ENCODE measurements at regions not wholly inside any gene's neighbourhood (a gene's known extent, or its start where the extent isn't known, plus 50 kb on each side); places are given as distances from the start of the nearest gene placed in this dataset.
"Not testable (repeated sequence)": the region's sequence is repeated elsewhere in the genome, so short reads cannot be mapped to it uniquely, and the experiment has no call there.

DNA sequence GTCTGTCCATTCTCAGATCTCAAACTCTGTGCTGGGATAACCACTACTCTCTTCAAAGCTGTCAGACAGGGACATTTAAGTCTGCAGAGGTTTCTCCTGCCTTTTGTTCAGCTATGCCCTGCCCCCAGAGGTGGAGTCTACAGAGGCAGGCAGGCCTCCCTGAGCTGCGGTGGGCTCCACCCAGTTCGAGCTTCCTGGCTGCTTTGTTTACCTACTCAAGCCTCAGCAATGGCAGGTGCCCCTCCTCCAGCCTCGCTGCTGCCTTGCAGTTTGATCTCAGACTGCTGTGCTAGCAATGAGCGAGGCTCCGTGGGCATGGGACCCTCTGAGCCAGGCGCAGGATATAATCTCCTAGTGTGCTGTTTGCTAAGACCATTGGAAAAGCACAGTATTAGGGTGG, 53.1 kb upstream of the HUNK start:
- DNase-seq (ENCODE audit: low read depth in 2 of 3, low spot score in 1 of 3): not testable (repeated sequence)

DNA sequence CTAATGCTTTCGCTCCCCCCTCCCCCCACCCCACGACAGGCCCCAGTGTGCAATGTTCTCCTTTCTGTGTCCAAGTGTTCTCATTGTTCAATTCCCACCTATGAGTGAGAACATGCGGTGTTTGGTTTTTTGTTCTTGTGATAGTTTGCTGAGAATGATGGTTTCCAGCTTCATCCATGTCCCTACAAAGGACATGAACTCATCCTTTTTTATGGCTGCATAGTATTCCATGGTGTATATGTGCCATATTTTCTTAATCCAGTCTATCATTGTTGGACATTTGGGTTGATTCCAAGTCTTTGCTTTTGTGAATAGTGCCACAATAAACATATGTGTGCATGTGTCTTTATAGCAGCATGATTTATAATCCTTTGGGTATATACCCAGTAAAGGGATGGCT, 58.5 kb upstream of the HUNK start:
- DNase-seq (ENCODE audit: low read depth in 2 of 3, low spot score in 1 of 3): not testable (repeated sequence)

DNA sequence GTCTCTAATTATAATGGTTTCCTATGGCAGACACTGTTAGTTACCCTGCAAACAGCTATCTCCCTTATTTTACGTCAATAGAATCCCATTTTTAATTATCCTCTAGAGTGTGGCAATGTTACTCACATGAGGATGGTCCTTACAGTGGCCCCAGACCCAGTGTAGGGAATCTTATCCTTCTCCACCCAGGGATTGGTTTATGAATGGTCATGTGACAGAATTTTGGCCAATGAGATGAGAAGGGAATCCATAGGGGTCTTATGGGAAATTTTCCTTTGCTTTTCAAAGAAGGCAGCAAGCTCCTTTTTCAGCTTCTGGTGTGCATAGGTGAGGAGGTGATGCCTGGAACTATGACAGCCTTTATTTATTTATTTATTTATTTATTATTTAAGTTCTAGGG, 59.0 kb upstream of the HUNK start:
- DNase-seq (ENCODE audit: low read depth in 2 of 3, low spot score in 1 of 3): no peak

DNA sequence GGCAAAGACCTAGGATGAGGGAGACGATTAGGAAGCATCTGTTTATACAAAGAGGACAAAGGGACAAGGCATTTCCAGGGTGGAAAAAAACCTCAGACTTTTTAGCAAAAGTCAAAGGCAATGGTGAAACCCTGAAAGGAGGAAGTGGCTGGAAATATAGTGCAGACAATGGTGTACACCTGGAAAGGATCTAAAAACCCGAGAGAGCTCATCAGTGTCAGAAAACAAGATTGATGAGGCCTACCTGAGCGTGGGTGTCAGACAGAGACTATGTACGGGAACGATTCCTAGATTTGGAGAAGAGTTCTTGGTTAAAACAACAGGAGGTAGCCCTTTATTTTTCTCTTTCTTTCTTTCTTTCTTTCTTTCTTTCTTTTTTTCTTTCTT, 68.8 kb upstream of the HUNK start:
- no peak for DNase-seq (ENCODE audit: low read depth in 2 of 3, low spot score in 1 of 3)

DNA sequence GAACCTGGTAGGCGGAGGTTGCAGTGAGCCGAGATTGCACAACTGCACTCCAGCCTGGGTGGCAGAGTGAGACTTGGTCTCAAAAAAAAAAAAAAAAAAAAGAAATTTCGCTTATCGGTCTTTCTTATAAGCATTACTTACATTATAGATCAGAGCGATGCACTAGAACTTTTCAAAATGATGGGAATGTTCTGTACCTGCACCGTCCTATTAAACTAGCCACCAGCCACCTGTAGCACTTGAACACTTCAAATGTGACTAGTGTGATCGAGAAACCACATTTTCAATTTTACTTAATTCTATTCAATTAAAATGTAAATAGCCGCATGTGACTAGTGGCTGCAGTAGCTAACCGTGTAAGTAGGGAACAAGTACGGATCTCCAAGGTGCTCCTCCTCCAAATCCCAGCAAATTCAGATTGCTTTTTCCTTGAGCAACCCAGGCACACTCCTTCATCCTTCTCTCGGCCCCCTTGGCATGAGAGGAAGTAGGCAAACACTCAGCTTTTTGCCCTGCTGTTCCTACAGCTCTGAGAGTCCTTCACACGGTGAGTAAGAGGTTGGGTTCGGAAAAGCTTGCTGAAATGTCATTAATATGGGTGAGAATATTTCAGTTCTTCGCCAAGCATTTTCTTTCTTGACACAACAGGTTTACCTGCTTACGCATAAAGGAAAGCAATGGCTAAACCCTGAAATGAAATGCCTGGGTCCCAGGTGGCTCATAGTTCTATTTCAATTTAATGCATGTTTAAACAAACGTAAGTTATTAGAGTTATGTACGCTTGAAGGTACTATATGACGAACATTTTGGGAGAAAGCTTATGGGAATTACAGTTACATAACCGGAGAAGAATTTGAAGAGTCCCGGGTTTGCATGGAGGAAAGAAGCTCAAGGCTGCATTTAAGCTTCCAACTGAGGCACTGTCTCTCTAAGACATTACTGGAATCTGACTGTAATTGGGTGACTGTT, 69.5 kb upstream of the HUNK start:
- DNase-seq (ENCODE audit: low read depth in 2 of 3, low spot score in 1 of 3): no peak

DNA sequence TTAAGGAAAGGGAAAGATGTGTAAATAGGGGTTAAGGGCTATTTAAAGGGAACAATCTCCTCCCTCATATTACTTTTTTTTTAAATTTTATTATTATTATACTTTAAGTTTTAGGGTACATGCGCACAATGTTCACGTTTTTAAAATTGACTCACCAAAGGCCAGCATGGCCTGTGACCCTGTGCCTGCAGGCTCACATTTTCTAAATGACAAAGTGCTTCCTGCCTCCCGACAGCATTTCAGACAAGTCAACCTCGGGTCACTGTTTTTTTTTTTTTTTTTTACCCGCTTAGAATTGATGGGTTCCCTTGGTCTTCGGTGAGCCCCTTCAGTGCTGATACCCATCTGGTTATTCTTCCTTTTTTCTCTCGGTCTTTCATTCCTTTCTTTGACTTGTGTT, 70.4 kb upstream of the SCAF4 start:
- DNase-seq (ENCODE audit: low read depth in 2 of 3, low spot score in 1 of 3): no peak

DNA sequence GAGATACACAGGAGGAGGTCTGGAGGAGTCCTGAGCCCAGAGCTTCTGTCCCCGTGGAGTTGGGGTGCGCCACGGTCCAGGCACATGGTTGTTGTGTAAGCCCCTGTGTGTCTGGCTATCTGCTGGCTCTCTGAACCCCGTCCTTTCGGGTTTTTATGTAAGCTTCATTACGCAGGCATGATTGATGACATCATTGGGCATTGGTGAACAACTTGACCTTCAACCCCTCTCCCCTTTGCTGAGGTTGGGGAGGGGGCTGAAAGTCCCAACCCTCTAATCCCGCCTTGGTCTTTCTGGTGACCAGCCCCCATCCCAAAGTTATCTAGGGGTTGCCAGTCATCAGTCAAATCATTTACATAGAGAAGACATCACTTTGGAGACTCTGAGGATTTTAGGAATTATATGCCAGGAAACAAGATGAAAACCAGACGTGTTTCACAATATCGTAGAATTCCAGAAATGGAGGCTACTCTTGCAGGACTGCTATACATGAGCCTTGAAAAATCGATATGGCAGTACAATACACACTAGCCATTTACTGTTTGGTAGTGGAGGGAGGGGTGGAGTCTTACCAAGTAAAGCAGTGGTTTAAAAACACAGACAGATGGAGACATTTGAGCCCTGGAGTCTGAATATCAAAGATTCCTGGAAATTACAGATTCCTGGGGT, 69.8 kb upstream of the SCAF4 start:
- DNase-seq (ENCODE audit: low read depth in 2 of 3, low spot score in 1 of 3): no peak

DNA sequence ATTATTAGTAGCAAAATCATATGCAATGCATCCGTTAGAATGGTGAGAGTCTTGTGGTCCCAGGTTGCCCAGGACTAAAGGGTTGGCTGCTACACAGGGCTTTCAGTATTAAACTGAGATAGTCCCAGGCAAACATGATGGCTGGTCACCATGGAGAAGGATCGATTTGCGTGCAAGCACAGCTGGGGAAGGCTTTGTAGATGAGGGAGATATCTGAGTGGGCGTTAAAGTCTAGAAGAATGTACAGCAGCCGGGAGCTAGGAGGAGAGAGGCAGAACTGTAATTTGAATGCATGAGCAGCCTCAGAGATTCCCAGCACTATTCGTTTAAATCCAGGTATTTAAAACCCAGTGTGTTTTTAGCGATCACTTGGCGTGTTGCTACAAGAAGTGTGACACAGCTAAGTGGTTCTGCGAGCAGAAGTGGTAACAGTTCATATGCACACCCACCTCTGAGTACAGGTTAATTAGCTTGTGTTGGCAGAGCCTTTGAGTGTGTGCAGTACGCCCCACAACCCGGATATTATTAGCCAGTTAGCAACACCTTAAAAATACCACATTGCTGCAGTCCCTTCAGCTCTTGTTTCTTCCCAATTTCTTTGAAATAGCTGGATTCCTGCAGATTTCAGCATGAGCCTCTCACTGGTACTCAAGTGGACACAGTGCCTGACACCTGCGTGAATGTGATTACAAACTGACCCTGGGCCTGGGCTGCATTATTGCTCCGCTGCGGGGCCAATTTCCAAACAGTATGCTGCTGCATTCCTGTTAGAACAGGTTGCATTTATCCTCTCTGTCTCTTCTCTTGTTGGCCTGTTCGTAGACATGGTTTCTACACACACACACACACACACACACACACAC, 67.2 kb upstream of the SCAF4 start:
- DNase-seq (ENCODE audit: low read depth in 2 of 3, low spot score in 1 of 3): no peak

DNA sequence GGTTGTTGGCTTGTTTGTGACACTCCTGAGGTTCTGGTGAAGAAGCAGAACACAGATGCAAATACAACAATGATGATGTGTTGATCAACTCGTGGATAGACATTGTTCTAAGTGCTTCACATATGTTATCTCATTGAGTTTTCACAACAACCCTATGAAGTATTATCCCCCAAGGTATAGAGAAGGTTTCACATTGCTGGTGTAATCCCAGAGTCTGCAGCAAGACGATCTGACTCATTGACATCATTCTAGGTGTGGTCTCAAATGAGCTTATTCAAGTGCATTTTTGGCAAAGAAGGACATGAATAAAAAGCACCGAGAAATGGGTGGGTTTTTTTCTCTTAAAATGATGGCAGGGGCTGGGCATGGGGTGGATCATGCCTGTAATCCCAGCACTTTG, 64.1 kb upstream of the SCAF4 start:
- no peak for DNase-seq (ENCODE audit: low read depth in 2 of 3, low spot score in 1 of 3)

DNA sequence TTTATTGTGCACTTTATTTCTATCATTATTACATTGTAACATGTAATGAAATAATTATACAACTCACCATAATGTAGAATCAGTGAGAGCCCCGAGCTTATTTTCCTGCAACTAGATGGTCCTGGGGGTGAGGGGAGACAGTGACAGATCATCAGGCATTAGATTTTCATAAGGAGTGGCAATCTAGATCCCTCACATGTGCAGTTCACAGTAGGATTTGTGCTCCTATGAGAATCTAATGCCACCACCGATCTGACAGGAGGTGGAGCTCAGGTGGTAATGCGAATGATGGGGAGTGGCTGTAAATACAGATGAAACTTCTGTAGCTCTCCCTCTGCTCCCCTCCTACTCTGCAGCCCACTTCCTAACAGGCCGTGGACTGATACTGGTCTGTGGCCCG, 58.5 kb upstream of the SCAF4 start:
- not testable (repeated sequence) for DNase-seq (ENCODE audit: low read depth in 2 of 3, low spot score in 1 of 3)

DNA sequence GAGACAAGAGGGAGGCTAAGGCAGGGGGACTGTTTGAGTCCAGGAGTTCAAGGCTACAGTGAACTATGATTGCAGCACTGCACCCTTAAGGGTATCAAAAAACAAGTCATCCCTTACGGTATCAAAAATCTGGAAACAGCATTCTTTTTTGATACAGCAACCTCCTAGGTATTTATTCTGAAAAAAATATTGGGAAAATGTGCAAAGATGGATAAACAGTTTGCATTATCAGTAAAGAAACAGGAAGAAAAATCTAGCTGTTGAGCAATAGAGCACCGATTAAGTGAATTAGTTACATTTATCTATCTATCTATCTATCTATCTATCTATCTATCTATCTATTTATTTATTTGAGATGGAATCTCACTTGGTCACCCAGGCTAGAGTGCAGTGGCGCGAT, 56.7 kb upstream of the SCAF4 start:
- no peak for DNase-seq (ENCODE audit: low read depth in 2 of 3, low spot score in 1 of 3)

DNA sequence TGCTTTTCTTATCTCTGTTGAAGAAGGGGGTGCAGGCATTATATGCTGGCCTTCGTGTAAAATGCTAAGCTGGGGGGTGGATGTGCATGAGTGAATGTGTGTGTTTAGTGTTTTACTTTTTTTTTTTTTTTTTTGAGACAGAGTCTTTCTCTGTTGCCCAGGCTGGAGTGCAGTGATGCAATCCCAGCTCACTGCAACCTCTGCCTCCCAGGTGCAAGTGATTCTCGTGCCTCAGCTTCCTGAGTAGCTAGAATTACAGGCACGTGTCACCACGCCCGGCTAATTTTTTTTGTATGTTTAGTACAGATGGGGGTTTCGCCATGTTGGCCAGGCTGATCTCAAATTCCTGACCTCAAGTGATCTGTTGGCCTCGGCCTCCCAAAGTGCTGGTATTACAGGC, 55.8 kb upstream of the SCAF4 start:
- not testable (repeated sequence) for DNase-seq (ENCODE audit: low read depth in 2 of 3, low spot score in 1 of 3)

DNA sequence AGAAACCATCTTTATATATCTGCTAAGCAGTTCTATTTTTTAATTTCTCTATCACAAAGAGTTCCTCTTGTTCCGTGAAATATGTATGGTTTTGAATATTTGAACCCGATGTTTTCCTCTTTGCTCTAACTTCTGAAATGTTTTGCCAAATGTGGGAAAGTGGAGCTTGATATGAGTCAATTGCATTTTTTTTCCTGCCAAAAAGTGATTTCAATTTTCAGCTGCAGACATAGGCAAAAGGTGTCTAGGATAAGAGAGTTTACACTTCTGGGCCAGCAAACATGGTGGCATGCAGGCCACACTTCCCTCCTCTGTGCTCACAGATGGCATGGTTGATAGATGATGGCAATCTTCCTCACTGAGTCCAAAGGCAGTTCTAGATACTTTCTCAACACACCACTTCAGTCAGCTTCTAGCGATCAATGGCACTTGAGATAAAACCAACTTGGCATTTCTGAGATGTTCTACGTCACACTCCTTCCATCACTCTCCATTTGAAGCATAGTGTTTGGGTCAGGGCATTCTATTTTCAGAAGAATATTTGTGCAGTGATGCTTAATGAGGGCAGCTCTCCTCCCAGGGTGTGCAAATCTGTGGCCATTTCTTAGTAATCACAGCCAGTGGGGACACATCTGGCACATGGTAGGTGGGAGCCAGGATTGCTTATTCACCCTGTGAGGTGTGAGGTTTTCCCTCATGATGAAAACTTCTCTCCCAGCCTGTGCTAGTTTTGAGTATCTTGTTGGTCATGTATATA, 54.4 kb upstream of the SCAF4 start:
- DNase-seq (ENCODE audit: low read depth in 2 of 3, low spot score in 1 of 3): no peak

DNA sequence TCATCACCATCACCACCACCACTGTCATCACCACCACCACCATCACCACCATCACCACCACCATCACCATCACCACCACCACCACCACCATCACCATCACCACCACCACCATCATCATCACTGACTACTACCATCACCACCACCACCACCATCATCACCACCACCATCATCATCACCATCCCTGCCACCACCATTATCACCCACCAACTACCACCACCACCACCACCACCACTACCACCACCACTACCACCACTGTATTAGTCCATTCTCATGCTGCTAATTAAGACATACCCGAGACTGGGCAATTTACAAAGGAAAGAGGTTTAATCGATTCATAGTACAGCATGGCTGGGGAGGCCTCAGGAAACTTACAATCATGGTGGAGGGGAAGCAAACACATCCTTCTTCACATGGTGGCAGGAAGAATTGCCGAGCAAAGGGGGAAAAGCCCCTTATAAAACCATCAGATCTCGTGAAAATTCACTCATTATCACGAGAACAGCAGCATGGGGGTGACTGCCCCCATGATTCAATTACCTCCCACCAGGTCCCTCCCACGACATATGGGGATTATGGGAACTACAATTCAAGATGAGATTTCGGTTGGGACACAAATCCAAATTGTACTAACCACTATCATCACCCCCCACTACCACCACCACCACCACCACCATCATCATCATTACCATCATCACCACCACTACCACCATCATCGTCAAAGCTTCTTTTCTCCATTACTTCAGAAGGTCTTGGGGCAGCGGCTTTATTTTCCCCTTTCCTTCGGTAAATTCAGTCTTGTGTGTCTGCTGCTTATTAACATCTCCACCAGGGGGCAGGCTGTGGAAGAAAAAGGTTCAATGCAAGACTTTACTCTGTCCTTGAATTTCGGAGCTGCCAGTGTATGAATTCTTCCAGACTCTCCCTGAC, 53.6 kb upstream of the SCAF4 start:
- DNase-seq (ENCODE audit: low read depth in 2 of 3, low spot score in 1 of 3): peak; percentile 3 to 58 (median 37)

DNA sequence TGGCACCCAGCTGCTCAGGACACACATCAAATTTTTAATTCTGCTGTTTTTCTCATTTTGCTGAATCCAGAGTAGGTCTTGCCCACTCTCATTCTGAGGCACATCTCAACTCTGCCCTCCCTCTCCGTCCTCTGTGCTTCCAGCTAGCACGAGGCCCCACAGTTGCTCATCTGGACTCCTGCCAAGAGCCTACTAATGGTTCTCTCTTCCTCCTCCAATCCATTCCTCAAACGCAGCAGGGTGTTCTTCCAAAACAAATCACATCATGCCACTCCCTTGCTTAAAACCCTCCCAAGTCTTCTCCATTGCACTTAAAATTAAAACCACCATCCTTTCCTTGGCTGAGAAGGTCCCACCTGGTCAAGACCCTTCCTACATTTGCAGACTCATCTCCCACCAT, 49.8 kb upstream of the SCAF4 start:
- DNase-seq (ENCODE audit: low read depth in 2 of 3, low spot score in 1 of 3): no peak
